ENCODE measurements at regions not wholly inside any gene's neighbourhood (a gene's known extent, or its start where the extent isn't known, plus 50 kb on each side); places are given as distances from the start of the nearest gene placed in this dataset.
"Not testable (repeated sequence)": the region's sequence is repeated elsewhere in the genome, so short reads cannot be mapped to it uniquely, and the experiment has no call there.

DNA sequence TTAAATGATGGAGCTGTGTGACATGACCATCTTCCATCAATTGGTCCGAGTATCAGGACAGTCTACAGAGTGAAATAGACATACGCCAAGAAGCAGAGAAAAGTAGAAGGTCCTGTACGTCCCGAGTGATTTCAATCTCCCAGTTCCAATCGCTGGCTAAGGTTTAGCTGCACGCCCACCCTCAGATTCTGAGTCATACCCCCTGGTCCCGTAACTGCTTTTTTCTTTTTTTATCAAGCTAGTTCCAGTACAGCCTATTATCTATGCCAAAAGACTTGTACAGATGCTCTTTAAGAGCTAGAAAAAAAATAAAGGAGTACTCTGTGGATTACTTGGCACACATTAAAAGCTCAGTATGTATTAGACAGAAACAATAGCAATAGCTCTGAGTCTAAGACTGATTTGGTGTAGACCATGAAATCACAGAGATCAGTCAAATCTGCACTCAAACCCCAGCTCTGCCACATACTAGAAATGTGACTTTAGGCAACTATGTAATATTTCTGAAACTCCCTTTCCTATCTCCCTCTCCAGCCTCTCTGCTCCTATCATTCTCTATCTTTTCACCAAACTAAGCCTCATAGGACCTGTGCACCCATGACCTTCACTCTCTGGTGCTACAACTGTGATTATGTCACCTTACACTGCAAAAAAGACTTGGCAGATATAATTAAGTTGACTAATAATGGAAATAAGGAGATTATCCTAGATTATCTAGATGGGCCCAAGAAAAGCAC, 63.0 kb upstream of the SRRM3 start:
- not testable (repeated sequence) for H3K27me3 ChIP-seq; DNase-seq; H3K4me1 ChIP-seq; H3K4me3 ChIP-seq; H3K9me3 ChIP-seq (replicated peaks); H3K27ac ChIP-seq; H3K36me3 ChIP-seq

DNA sequence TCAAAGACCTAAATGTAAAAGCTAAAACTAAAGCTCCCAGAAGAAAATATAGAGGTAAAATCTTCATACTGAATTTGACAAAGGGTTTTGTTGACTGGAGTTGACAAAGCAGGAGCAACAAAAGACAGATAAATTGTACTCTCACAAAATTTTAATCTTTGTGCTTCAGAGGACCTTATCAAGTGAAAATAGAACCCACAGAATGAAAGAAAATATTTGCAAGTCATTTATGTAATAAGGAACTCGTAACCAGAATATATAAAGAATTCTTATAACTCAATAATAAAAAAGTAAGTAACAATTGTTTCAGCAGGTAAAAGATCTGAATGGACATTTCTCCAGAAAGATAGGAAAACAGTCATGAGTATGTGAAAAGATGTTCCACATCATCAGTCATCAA, 62.0 kb upstream of the SRRM3 start:
- no peak overlapping the region for H3K4me3 ChIP-seq
- no peaks in the 10 kb centered on the region for H3K27me3 ChIP-seq
- H3K27ac ChIP-seq = no peak overlapping the region
- no peaks in the 10 kb centered on the region for H3K9me3 ChIP-seq (replicated peaks)
- no peaks in the 10 kb centered on the region for H3K36me3 ChIP-seq
- H3K4me1 ChIP-seq = no peaks in the 10 kb centered on the region
- DNase-seq = no peak

DNA sequence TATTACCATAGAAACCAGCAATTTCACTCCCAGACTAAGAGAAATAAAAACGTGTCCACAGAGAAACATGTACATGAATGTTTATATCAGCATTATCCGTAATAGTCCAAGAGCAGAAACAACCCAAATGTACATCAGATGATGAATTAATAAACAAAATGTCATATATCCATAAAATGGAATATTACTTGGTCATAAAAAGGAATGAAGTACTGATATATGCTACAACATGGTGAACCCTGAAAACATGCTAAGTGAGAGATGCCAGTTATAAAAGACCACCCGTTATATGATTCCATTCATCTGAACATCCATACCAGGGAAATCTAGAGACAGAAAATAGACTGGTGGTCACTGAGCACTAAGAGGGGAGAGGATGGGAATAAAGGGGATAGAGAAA, 61.4 kb upstream of the SRRM3 start:
- not testable (repeated sequence) for H3K9me3 ChIP-seq (replicated peaks); H3K27me3 ChIP-seq; H3K4me3 ChIP-seq; DNase-seq; H3K36me3 ChIP-seq; H3K27ac ChIP-seq; H3K4me1 ChIP-seq

DNA sequence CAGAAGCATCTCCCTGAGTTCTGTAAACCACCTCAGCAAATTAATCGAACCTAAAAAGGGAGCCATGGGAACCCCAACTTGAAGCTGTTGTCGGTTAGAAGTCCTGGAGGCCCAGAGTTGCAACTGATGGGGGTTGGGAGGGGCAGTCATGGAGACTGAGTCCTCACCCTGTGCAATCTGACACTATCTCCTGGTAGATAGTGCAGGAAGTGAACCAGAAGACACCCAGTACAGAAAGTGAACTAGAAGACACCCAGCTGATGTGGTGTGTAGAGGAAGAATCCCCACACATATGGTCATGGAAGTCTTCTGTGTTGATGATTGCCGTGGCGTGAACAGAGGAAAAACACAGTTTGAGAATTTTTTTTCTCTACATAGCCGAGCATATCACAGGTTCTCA, 58.8 kb upstream of the SRRM3 start:
- H3K27me3 ChIP-seq = no peaks in the 10 kb centered on the region
- H3K9me3 ChIP-seq (replicated peaks) = no peaks in the 10 kb centered on the region
- no peak for DNase-seq
- no peaks in the 10 kb centered on the region for H3K36me3 ChIP-seq
- H3K27ac ChIP-seq = no peak overlapping the region
- H3K4me1 ChIP-seq = no peaks in the 10 kb centered on the region
- no peak overlapping the region for H3K4me3 ChIP-seq

- not testable (repeated sequence) for H3K27me3 ChIP-seq; H3K36me3 ChIP-seq; H3K9me3 ChIP-seq (replicated peaks); DNase-seq; H3K4me1 ChIP-seq; H3K27ac ChIP-seq; H3K4me3 ChIP-seq
Measured at GRCh38 chr7:76144664-76145270, 56.9 kb upstream of the SRRM3 start.

DNA sequence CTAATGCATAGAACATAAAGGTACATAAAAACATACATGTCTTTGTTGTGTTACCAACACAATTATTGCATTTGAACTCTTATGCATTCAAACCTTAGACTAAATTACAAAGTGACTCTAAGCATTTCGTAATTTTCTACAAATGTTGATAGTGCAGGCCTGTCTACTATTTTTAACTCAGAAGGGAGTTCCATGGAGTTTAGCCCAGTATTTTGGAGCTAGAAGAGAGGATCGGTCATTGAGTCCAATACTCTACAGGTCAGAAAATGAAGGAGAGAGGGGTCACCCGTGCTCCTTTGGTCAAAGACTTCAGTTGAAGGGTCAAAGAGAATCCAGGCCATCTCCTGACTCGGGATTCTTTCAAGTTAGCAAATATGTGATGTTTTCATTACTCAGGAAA, 55.3 kb upstream of the SRRM3 start:
- Histone ChIP-seq H3K27me3 (no peaks in the 10 kb centered on the region), H3K27ac (no peak overlapping the region), H3K4me1 (no peaks in the 10 kb centered on the region), H3K36me3 (no peaks in the 10 kb centered on the region), H3K4me3 (no peak overlapping the region), H3K9me3 (replicated peaks) (no peaks in the 10 kb centered on the region)
- DNase-seq = no peak

- not testable (repeated sequence) for H3K36me3 ChIP-seq; H3K9me3 ChIP-seq (replicated peaks); H3K4me3 ChIP-seq
Measured at GRCh38 chr7:76148947-76149346, 52.7 kb upstream of the SRRM3 start.

DNA sequence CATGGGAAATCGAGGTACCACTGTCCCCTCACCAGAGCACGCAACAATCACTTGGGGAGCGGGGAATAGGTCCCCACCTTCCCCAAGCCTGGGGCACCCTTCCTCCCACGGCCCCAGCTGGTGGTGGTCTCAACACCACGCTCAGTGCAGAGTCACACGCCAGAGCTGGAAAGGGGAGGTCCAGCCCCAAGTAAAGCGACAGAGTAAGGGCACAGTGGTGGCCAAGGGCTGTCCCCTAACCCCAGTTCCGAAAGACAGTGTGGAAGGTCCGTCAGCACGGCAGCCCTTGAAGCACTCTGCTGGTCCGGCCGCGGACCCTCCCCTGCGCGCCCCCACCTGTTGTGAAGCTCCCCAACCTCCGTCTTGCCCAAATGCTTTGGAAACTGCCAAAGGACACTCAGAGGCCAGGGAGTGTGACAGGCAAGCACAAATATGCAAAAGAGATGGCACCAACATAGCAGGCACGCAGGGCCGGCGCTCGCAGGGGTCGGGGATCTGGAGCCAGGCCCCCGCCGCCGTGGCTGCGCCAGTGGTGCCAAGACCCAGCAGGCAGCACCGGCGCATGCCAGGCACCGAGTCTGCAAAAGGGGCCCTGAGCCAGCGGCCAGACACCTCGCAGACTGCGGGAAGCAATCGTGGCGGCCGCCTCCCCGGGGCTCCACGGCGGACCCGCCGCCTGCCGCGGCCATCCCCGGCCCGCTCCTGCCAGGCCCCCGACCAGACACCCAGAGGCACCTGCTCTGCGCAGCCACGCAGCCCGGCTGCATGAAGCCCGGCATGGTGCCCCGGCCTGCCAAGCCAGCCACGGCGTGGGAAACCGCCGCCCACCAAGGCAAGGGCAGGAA, 51.6 kb upstream of the SRRM3 start:
- no peak overlapping the region for H3K27ac ChIP-seq
- H3K4me3 ChIP-seq = no peak overlapping the region
- no peaks in the 10 kb centered on the region for H3K9me3 ChIP-seq (replicated peaks)
- H3K36me3 ChIP-seq = no peaks in the 10 kb centered on the region
- DNase-seq = no peak
- no peaks in the 10 kb centered on the region for H3K4me1 ChIP-seq
- H3K27me3 ChIP-seq = no peaks in the 10 kb centered on the region

More at GRCh38 chr7:76148947-76149346, 52.7 kb upstream of the SRRM3 start:
- DNase-seq, H3K27ac ChIP-seq, H3K4me1 ChIP-seq, H3K27me3 ChIP-seq: not testable (repeated sequence)

Measured in SJCRH30 (cell line).